Stimulated activated CD8-positive, alpha-beta memory T cell treated with anti-CD3 and anti-CD28 coated beads, Interleukin-12 subunit alpha, Interleukin-12 subunit beta, amount 100 ng/mL, for 4 hours (primary cell): ENCODE measurements at regions not wholly inside any gene's neighbourhood (a gene's known extent, or its start where the extent isn't known, plus 50 kb on each side); places are given as distances from the start of the nearest gene placed in this dataset.
"Not testable (repeated sequence)": the region's sequence is repeated elsewhere in the genome, so short reads cannot be mapped to it uniquely, and the experiment has no call there.

Experiments
- DNase-seq: peaks from one replicate; pipeline ENCODE4 v3.0.0-alpha.2; 2020; ENCODE audit warnings: low read depth

DNA sequence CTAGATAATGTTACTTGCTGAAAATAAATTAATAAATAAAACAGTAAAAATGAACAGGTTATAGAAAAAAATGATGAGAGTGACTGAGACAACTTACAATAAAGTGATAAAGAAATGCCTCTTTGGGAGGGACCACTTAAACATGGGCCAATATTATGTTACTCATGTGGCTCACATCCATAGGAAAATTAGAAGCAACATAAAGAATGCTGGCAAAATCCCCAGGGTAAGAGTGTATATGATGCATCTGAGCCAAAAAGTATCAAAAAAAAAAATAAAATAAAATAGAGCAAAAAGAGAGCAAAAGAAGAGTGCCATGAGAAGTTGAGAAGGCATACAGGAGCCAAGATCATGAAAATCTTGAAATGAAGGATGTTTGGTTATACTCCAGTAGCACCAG is 818.0 kb downstream of the LTN1 start:
- DNase-seq: no peak

GRCh38 chr21:28174006-28174405 is 818.7 kb downstream of the LTN1 start:
- DNase-seq: no peak

GRCh38 chr21:28172376-28172775 is 820.3 kb downstream of the LTN1 start:
- DNase-seq: no peak

GRCh38 chr21:28167366-28167765 is 825.3 kb downstream of the LTN1 start:
- no peak for DNase-seq

GRCh38 chr21:28164519-28164918 is 828.2 kb downstream of the LTN1 start:
- DNase-seq: not testable (repeated sequence)

DNA sequence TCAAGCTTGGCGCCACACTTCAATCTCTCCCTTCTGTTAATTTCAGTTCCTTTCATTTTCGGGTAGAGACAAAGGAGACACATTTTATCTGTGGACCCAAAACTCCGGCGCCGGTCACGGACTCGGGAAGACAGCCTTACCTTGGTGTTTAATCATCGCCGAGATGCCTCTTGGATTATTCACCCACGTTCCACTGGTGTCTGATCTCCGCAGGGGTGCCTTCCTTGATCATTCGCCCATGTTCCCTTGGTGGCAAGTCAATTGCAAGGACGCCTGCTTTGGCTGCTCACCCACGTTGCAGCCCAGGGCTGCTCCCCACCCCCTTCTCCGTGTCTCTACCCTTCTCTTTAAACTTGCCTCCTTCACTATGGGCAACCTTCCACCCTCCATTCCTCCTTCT is 830.6 kb downstream of the LTN1 start:
- not testable (repeated sequence) for DNase-seq

GRCh38 chr21:28160378-28160777 is 832.3 kb downstream of the LTN1 start:
- DNase-seq: no peak

- no peak for DNase-seq
Observed at GRCh38 chr21:28159396-28159795, 833.3 kb downstream of the LTN1 start.

- DNase-seq: no peak
Observed at GRCh38 chr21:28156590-28156989, 836.1 kb downstream of the LTN1 start.

- DNase-seq: no peak
Observed at GRCh38 chr21:28154121-28154520, 838.6 kb downstream of the LTN1 start.

GRCh38 chr21:28152732-28153131 is 839.9 kb downstream of the LTN1 start:
- DNase-seq: no peak

GRCh38 chr21:28151758-28152157 is 840.9 kb downstream of the LTN1 start:
- no peak for DNase-seq

GRCh38 chr21:28150778-28151177 is 841.9 kb downstream of the LTN1 start:
- no peak for DNase-seq

DNA sequence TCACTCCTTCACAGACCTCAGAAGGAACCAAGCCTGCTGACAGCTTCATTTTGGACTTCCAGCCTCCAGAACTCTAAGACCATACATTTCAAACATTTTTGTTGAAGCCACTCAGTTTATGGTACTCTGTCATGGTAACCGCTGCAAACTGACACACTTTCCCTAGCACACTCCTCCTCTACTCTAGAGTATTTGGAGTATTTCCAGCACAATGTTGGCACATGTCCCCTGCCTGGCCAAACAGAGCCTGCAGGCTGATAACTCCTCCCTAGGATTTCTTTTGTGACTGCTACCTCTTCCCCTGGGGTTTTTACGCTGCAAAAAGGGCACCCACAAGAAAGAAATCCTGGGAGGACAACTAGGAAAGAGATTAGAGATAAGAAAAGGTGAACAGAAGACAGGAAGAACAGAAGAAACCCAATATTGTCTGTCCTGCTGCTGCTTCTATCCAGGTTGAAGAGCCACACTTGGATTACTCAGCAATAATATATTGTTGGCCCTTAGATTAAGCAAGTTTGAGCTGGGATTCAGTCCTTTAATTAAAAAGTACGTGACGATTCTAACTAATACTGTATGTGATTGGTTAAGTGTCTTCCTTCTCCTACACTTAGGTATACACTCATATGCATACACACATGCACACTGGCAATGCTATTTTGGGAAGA is 844.1 kb downstream of the LTN1 start:
- no peak for DNase-seq

GRCh38 chr21:28144653-28145052 is 848.0 kb downstream of the LTN1 start:
- no peak for DNase-seq

GRCh38 chr21:28144089-28144488 is 848.6 kb downstream of the LTN1 start:
- no peak for DNase-seq

GRCh38 chr21:28142697-28143096 is 850.0 kb downstream of the LTN1 start:
- DNase-seq: no peak

DNA sequence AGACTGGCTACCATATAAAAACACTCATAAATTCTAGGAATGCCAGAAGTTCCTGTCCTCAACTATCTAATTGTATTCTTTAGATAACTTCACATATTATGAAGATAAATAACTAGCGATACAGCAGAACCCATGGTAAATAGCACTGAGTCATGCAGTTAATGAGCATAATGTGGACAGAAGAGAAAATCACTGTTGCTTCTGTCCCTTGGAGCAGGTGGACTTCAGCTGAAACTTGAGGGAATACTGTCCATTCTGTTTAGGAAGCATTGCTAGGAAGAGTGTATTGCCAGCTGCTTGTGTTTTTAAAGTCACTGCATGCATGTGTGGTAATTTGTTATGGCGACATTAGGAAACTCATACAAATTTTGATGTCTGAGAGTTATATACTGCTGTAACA is 854.4 kb downstream of the LTN1 start:
- no peak for DNase-seq

GRCh38 chr21:28136656-28137255 is 855.9 kb downstream of the LTN1 start:
- DNase-seq: no peak

- no peak for DNase-seq
Observed at GRCh38 chr21:28135646-28136045, 857.0 kb downstream of the LTN1 start.

DNA sequence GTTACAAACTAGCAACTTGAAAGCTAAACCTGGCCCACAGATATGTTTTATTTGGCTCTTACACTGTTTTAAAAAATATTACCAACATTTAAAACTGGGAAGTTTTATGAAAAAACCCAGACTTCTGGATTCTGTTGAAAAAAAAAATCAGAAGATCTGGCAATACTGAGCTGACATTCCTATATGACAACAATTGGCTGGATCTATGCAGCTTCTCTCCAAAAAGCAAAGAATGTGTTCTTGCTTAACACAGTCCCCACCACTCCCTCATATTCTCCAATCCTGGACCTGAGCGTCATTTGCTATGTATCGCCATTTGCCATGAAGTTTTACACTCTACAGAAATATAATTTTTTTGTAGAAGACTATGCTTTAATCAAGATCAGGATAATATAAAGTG is 859.6 kb downstream of the LTN1 start:
- DNase-seq: no peak

DNA sequence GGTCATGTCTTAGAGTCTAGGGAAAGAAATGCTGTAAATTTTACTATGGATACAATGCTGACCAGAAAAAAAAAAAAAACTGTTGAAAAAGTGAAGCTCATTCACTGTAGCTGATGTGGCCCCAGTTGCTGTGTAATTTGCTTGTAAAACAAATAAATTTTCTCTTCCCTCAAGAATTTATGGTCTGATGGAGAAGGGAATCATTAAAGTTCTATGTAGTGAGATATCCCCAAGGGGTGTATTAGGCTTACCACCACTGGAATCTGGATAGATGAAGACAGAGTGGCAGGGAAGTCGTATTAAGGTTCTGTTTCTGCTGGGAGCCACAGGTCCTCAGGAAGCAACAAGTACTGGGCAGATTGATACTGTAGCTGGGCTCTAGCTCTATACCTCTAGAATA is 860.0 kb downstream of the LTN1 start:
- DNase-seq: no peak

DNA sequence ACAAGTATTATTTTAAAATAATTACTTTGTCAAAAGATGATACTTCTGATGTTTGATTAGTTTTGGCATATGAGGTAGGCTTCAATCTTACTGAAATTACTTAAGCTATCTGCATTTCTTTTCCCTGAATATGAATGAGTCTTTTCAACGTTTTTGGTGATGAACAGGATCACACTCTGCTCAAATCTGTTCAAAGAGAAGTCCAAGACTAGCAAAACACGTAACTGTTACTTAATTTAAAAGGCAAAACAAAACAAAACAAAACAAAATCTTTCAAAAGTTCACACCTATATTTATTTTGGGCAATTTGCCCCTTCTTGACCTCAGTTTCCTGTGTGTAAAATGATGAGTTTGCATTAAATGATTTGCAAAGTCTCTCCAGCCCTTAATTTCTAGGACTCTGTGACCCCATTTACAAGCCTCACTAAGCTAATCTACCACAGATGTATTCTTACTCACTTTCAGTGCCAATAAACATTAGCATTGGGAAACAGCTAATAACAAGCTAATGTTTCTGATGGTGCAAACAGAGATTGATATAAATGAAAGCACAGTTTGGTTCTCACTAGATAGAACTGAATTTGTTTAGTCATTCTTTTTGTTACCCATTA is 865.4 kb downstream of the LTN1 start:
- DNase-seq: no peak
